Keratinocyte (primary cell): ENCODE measurements at regions not wholly inside any gene's neighbourhood (a gene's known extent, or its start where the extent isn't known, plus 50 kb on each side); places are given as distances from the start of the nearest gene placed in this dataset.

Source experiments
- DNase-seq: peaks from one replicate; pipeline ENCODE4 v3.0.0-alpha.2; 2011; ENCODE audit warnings: low read depth, missing footprints, low spot score
- FAIRE-seq: peaks from 2 replicates; lab custom pipeline; 2011; peaks lifted over from hg19 to GRCh38; lab: Jason Lieb, UNC
- H2AFZ ChIP-seq: 2 replicates; pipeline ENCODE4 v1.6.0; 2012; ENCODE audit warnings: low read length, control low read depth, inconsistent platforms; ENCODE audit not compliant: control insufficient read depth
- H3K27ac ChIP-seq: 2 replicates; pipeline ENCODE4 v1.5.1; 2011; ENCODE audit warnings: low read length; ENCODE audit not compliant: control insufficient read depth, insufficient read depth
- H3K27me3 ChIP-seq: 3 replicates; pipeline ENCODE4 v1.6.0; 2011; ENCODE audit warnings: low read length; ENCODE audit not compliant: control insufficient read depth, insufficient read depth; ENCODE audit errors: extremely low read depth
- H3K36me3 ChIP-seq, 2 experiments: 2 replicates in 1 of 2; 3 replicates in 1 of 2; pipeline ENCODE4 v1.5.1; 2011; ENCODE audit warnings: low read length in 2 of 2, mild to moderate bottlenecking in 1 of 2; ENCODE audit not compliant: control insufficient read depth in 2 of 2, insufficient read depth in 2 of 2; ENCODE audit errors: extremely low read depth in 1 of 2
- H3K4me1 ChIP-seq: 3 replicates; pipeline ENCODE4 v1.5.1; 2011; ENCODE audit warnings: low read length; ENCODE audit not compliant: control insufficient read depth, insufficient read depth; ENCODE audit errors: extremely low read depth
- H3K4me2 ChIP-seq: 3 replicates; pipeline ENCODE4 v1.6.0; 2011; ENCODE audit warnings: low read depth, low read length; ENCODE audit not compliant: control insufficient read depth, insufficient read depth; ENCODE audit errors: extremely low read depth
- H3K4me3 ChIP-seq, 3 experiments: fragments of 200-600 bp in 1 of 3; sonication (generic) in 1 of 3; 2 replicates in 2 of 3; 3 replicates in 1 of 3; pipeline ENCODE4 v1.5.1; 2011 to 2016; ENCODE audit warnings: low read length in 3 of 3, mild to moderate bottlenecking in 3 of 3, control low read depth in 2 of 3, inconsistent platforms in 1 of 3, low read depth in 1 of 3, mixed read lengths in 1 of 3, mixed run types in 1 of 3, moderate library complexity in 1 of 3; ENCODE audit not compliant: control insufficient read depth in 2 of 3, insufficient read depth in 2 of 3; ENCODE audit errors: extremely low read depth in 1 of 3
- H3K79me2 ChIP-seq: 2 replicates; pipeline ENCODE4 v1.6.0; 2012; ENCODE audit warnings: low read length; ENCODE audit not compliant: control insufficient read depth, insufficient read depth
- H3K9ac ChIP-seq: 3 replicates; pipeline ENCODE4 v1.6.0; 2011; ENCODE audit warnings: low read length; ENCODE audit not compliant: control insufficient read depth, insufficient read depth; ENCODE audit errors: extremely low read depth
- H3K9me1 ChIP-seq: 3 replicates; pipeline ENCODE4 v1.6.0; 2011; ENCODE audit warnings: low read length; ENCODE audit not compliant: control insufficient read depth, insufficient read depth; ENCODE audit errors: extremely low read depth
- H3K9me3 ChIP-seq: 2 replicates; pipeline ENCODE4 v1.5.1; 2012; ENCODE audit warnings: low read depth, low read length; ENCODE audit not compliant: control insufficient read depth
- H4K20me1 ChIP-seq: 3 replicates; pipeline ENCODE4 v1.6.0; 2011; ENCODE audit warnings: low read length; ENCODE audit not compliant: control insufficient read depth, insufficient read depth; ENCODE audit errors: extremely low read depth
- CTCF ChIP-seq, 3 experiments: IDR thresholded peaks in 1 of 3; conservative IDR thresholded peaks in 1 of 3; optimal IDR thresholded peaks in 1 of 3; 2 replicates in 2 of 3; 3 replicates in 1 of 3; pipeline versions ENCODE3 to v1.5.1; 2011; ENCODE audit warnings: low read length in 3 of 3, mild to moderate bottlenecking in 3 of 3, moderate library complexity in 2 of 3, control low read depth in 1 of 3, inconsistent platforms in 1 of 3; ENCODE audit not compliant: insufficient read depth in 2 of 3; ENCODE audit errors: extremely low read depth in 1 of 3
- EZH2 ChIP-seq: IDR thresholded peaks from one replicate; pipeline ENCODE4 v1.6.1; 2012; ENCODE audit warnings: inconsistent platforms, mild to moderate bottlenecking, low read length, moderate library complexity
- dilution Hi-C: fragments of 300-500 bp; cut with MboI; formaldehyde crosslinking; loops from one replicate; pipeline ENCODE4 v1.7.0; 2020; ENCODE audit warnings: low sequenced_read_pairs; ENCODE audit not compliant: extremely low pct_ligation_motif_present

GRCh38 chr2:220365023-220365422 lies 737.6 kb downstream of the SLC4A3 start:
- dilution Hi-C loops: no loop called here
- Histone ChIP-seq H3K79me2 (no peaks in the 10 kb centered on the region), H3K4me2 (peak overlapping the region; percentile 50), H3K9me3 (no peaks in the 10 kb centered on the region), H4K20me1 (no peaks in the 10 kb centered on the region), H3K4me1 (peaks cover 13% of the 10 kb centered on the region), H3K36me3 (no peaks in the 10 kb centered on the region), H3K27ac (peak overlapping the region; percentile 54), H3K27me3 (no peaks in the 10 kb centered on the region), H3K9ac (no peak overlapping the region), H3K9me1 (no peaks in the 10 kb centered on the region), H2AFZ (no peak overlapping the region), H3K4me3 (peak overlapping the region in 1 of 3 experiments; percentile 19)
- TF ChIP-seq CTCF (optimal IDR thresholded peaks at IDR 0.05 in 1 of 3, IDR thresholded peaks at IDR 0.05 in 1 of 3, conservative IDR thresholded peaks at IDR 0.05 in 1 of 3; ENCODE audit: extremely low read depth in 1 of 3, insufficient read depth in 2 of 3, low read length in 3 of 3): no peak
- no peak for TF ChIP-seq EZH2
- FAIRE-seq: peak; percentile 82
- peak; percentile 44 for DNase-seq

- H3K27me3 ChIP-seq: no peaks in the 10 kb centered on the region
- H3K4me1 ChIP-seq: peaks cover 13% of the 10 kb centered on the region
- H3K79me2 ChIP-seq: no peaks in the 10 kb centered on the region
- no peak overlapping the region for H3K9ac ChIP-seq
- FAIRE-seq (no peak), DNase-seq (no peak)
- H2AFZ ChIP-seq: no peak overlapping the region
- dilution Hi-C loops: no loop called here
- no peak overlapping the region for H3K27ac ChIP-seq
- H3K4me3 ChIP-seq: no peak overlapping the region
- TF ChIP-seq CTCF (optimal IDR thresholded peaks at IDR 0.05 in 1 of 3, IDR thresholded peaks at IDR 0.05 in 1 of 3, conservative IDR thresholded peaks at IDR 0.05 in 1 of 3; ENCODE audit: extremely low read depth in 1 of 3, insufficient read depth in 2 of 3, low read length in 3 of 3): no peak
- no peak for TF ChIP-seq EZH2
- H3K9me3 ChIP-seq: no peaks in the 10 kb centered on the region
- no peaks in the 10 kb centered on the region for H4K20me1 ChIP-seq
- no peaks in the 10 kb centered on the region for H3K9me1 ChIP-seq
- H3K4me2 ChIP-seq: no peak overlapping the region
- H3K36me3 ChIP-seq: no peaks in the 10 kb centered on the region
These were observed 739.3 kb downstream of the SLC4A3 start for GRCh38 chr2:220366765-220367164.
